K562 (cell line): ENCODE measurements at regions not wholly inside any gene's neighbourhood (a gene's known extent, or its start where the extent isn't known, plus 50 kb on each side); places are given as distances from the start of the nearest gene placed in this dataset.

Experiments
- ATAC-seq: fragments of 200-7000 bp; cut with Tn5 transposase; 3 replicates; pipeline ENCODE4 v1.9.1; 2020; ENCODE audit warnings: moderate library complexity
- BruUV-seq: library from RNA; stranded (reverse); fragments of 400-500 nt; replicated peaks from 2 replicates; lab custom pipeline; 2021; lab: Mats Ljungman, UMichigan
- CTCF ChIA-PET: fragments of 300-600 bp; formaldehyde crosslinking; extraction: SDS; loops from one replicate; lab custom pipeline; 2021; ENCODE audit warnings: low intra/inter-chr PET ratio; lab: Yijun Ruan, JAX
- POLR2A ChIA-PET: fragments of 300-600, 350-650 bp; sonication (Branson Sonifier 250); formaldehyde crosslinking; extraction: SDS; loops from one replicate; lab custom pipeline; 2021; ENCODE audit warnings: antibody characterized with exemption, inconsistent platforms; lab: Yijun Ruan, JAX
- DNase-seq, 4 experiments: peaks; one replicate each; pipeline versions ENCODE4 v3.0.0 to v3.0.0-alpha.2; 2011 to 2018; ENCODE audit warnings: low spot score in 3 of 4, mixed read lengths in 3 of 4; ENCODE audit errors: extremely low read depth in 1 of 4
- FAIRE-seq: peaks from 2 replicates; lab custom pipeline; 2011; peaks lifted over from hg19 to GRCh38; lab: Jason Lieb, UNC
- H2AFZ ChIP-seq: 2 replicates; pipeline ENCODE4 v1.6.0; 2011; ENCODE audit warnings: low read depth, low read length, control low read depth, inconsistent platforms
- H3K27ac ChIP-seq: fragments of 200-600 bp; 3 replicates; pipeline ENCODE4 v1.8.0; 2011; ENCODE audit warnings: low read depth, mild to moderate bottlenecking, control low read depth, inconsistent platforms, low read length, moderate library complexity, mixed read lengths; ENCODE audit errors: extremely low read depth
- H3K27me3 ChIP-seq, 2 experiments: fragments of 300-600 bp in 1 of 2; 2 replicates in 1 of 2; 3 replicates in 1 of 2; pipeline versions ENCODE4 v1.6.0 to v1.8.0; 2011; ENCODE audit warnings: inconsistent platforms in 2 of 2, low read length in 2 of 2, mild to moderate bottlenecking in 1 of 2, mixed read lengths in 1 of 2, moderate library complexity in 1 of 2; ENCODE audit not compliant: control insufficient read depth in 2 of 2, insufficient read depth in 2 of 2
- H3K36me3 ChIP-seq: fragments of 300-600 bp; 3 replicates; pipeline ENCODE4 v1.8.0; 2011; ENCODE audit warnings: mild to moderate bottlenecking, low read length, inconsistent platforms; ENCODE audit not compliant: control insufficient read depth, insufficient read depth
- H3K4me1 ChIP-seq, 2 experiments: fragments of 200-600 bp in 1 of 2; replicated peaks in 1 of 2; 2 replicates in 1 of 2; 3 replicates in 1 of 2; pipeline versions ENCODE4 v1.5.1 to v1.8.0; 2011; ENCODE audit warnings: inconsistent platforms in 2 of 2, low read length in 2 of 2, mild to moderate bottlenecking in 1 of 2, mixed read lengths in 1 of 2, moderate library complexity in 1 of 2; ENCODE audit not compliant: control insufficient read depth in 2 of 2, insufficient read depth in 2 of 2
- H3K4me2 ChIP-seq: 2 replicates; pipeline ENCODE4 v1.6.1; 2011; ENCODE audit warnings: low read length, control low read depth, inconsistent platforms, mixed read lengths; ENCODE audit not compliant: insufficient read depth
- H3K4me3 ChIP-seq: fragments of 200-600 bp; sonication (generic), shearing (Covaris generic); 2 replicates; pipeline ENCODE4 v1.5.1; 2016; ENCODE audit warnings: control low read depth, inconsistent platforms
- H3K79me2 ChIP-seq: fragments of 200-600 bp; 3 replicates; pipeline ENCODE4 v1.8.0; 2011; ENCODE audit warnings: low read length, inconsistent platforms; ENCODE audit not compliant: control insufficient read depth, insufficient read depth
- H3K9ac ChIP-seq, 2 experiments: 2 replicates each; pipeline versions ENCODE4 v1.6.0 to v1.6.1; 2011; ENCODE audit warnings: low read depth in 2 of 2, low read length in 2 of 2, control low read depth in 1 of 2, inconsistent platforms in 1 of 2, mild to moderate bottlenecking in 1 of 2, mixed read lengths in 1 of 2; ENCODE audit not compliant: insufficient read depth in 1 of 2
- H3K9me1 ChIP-seq: one replicate; pipeline ENCODE4 v1.6.0; 2011; ENCODE audit warnings: inconsistent platforms, mild to moderate bottlenecking, low read length, moderate library complexity; ENCODE audit not compliant: control insufficient read depth, insufficient read depth
- H3K9me3 ChIP-seq: replicated peaks from 2 replicates; pipeline ENCODE4 v1.5.1; 2011; ENCODE audit warnings: low read depth, low read length, inconsistent platforms; ENCODE audit not compliant: control insufficient read depth, insufficient read depth
- H4K20me1 ChIP-seq: replicated peaks from 2 replicates; pipeline ENCODE4 v1.6.1; 2011; ENCODE audit warnings: low read length, inconsistent platforms, mixed read lengths; ENCODE audit not compliant: control insufficient read depth, insufficient read depth
- CBX5 ChIP-seq: IDR thresholded peaks from 2 replicates; pipeline ENCODE4 v1.6.1; 2014; ENCODE audit warnings: low read depth, borderline replicate concordance
- KAT2B ChIP-seq: IDR thresholded peaks from one replicate; pipeline ENCODE4 v1.6.1; 2012; ENCODE audit warnings: low read depth, mild to moderate bottlenecking, control low read depth, inconsistent platforms, low read length, moderate library complexity
- MYNN ChIP-seq, 2 experiments: sonication (generic); formaldehyde crosslinking in 1 of 2; IDR thresholded peaks; 2 replicates each; pipeline versions ENCODE4 v1.5.0 to v1.6.1; 2016 to 2020; ENCODE audit warnings: antibody characterized with exemption in 1 of 2, missing genetic modification reagents in 1 of 2
- NKRF ChIP-seq: fragments of 450-650 bp; IDR thresholded peaks from 2 replicates; pipeline ENCODE4 v1.6.1; 2016; ENCODE audit warnings: borderline replicate concordance
- PRDM10 ChIP-seq: fragments of 450-650 bp; IDR thresholded peaks from 2 replicates; pipeline ENCODE4 v1.6.1; 2018; ENCODE audit not compliant: partially characterized antibody
- ZNF318 ChIP-seq, 2 experiments: fragments of 450-650 bp; IDR thresholded peaks; 2 replicates each; pipeline ENCODE4 v1.6.1; 2016; ENCODE audit warnings: mild to moderate bottlenecking in 2 of 2, borderline replicate concordance in 1 of 2, low read depth in 1 of 2, moderate library complexity in 1 of 2
- ZNF785 ChIP-seq: fragments of 250-450 bp; sonication (Bioruptor Pico); IDR thresholded peaks from 2 replicates; pipeline ENCODE4 v1.4.0; 2020; ENCODE audit warnings: mild to moderate bottlenecking
- WGBS: fragments of 100-300 bp; shearing (Covaris generic); methylation state at CpG from one replicate; pipeline ENCODE4 v1.1.6; 2016; ENCODE audit warnings: low coverage, mixed read lengths; ENCODE audit not compliant: insufficient coverage; ENCODE audit errors: missing lambda C conversion rate; 5-methylcytosine and 5-hydroxymethylcytosine counted together
- in situ Hi-C: fragments of 300-500 bp; cut with MboI; formaldehyde crosslinking; loops from 4 replicates; pipeline ENCODE4 v1.15.0; 2018; ENCODE audit warnings: inconsistent platforms, mixed read lengths
- intact Hi-C: fragments of 100-400 bp; cut with micrococcal nuclease; formaldehyde crosslinking; loops from 2 replicates; pipeline ENCODE4 v1.14.2; 2022

- TF ChIP-seq PRDM10 = no peak
- no peak for TF ChIP-seq NKRF
These were observed 883.6 kb upstream of the NR2F2 start (continued) for GRCh38 chr15:95446854-95447253.

GRCh38 chr15:95447486-95447885, 883.0 kb upstream of the NR2F2 start:
- ATAC-seq = no peak
- no peak for DNase-seq
- H3K9ac ChIP-seq = no peak overlapping the region
- no peaks in the 10 kb centered on the region for H3K9me1 ChIP-seq
- H3K27me3 ChIP-seq = peaks cover 0 to 4% of the 10 kb centered on the region in 2 experiments; a peak in 2 of 5 replicates
- no peaks in the 10 kb centered on the region for H3K79me2 ChIP-seq
- POLR2A ChIA-PET = no interaction called here
- H3K4me2 ChIP-seq = no peak overlapping the region
- intact Hi-C loops (no loop called here), in situ Hi-C loops (no loop called here)
- H3K36me3 ChIP-seq = no peaks in the 10 kb centered on the region
- no peak overlapping the region for H3K27ac ChIP-seq
- no TSS peak for BruUV-seq
- no peaks in the 10 kb centered on the region for H3K9me3 ChIP-seq
- no peak for FAIRE-seq
- no peak overlapping the region for H2AFZ ChIP-seq
- no peaks in the 10 kb centered on the region for H3K4me1 ChIP-seq
- CTCF ChIA-PET = no interaction called here
- H3K4me3 ChIP-seq = no peak overlapping the region
- no peaks in the 10 kb centered on the region for H4K20me1 ChIP-seq
- 3% methylated on average over 4 of the region's 4 CpGs for WGBS
- TF ChIP-seq MYNN (IDR thresholded peaks at IDR 0.05) (no peak), MYNN (CRISPR knock-in tag; IDR thresholded peaks at IDR 0.05) (no peak), KAT2B (no peak), CBX5 (no peak), ZNF785 (CRISPR knock-in tag) (no peak), ZNF318 (IDR thresholded peaks at IDR 0.05; ENCODE audit: borderline replicate concordance in 1 of 2, low read depth in 1 of 2) (no peak)
